ENCODE measurements at regions not wholly inside any gene's neighbourhood (a gene's known extent, or its start where the extent isn't known, plus 50 kb on each side); places are given as distances from the start of the nearest gene placed in this dataset.

DNA sequence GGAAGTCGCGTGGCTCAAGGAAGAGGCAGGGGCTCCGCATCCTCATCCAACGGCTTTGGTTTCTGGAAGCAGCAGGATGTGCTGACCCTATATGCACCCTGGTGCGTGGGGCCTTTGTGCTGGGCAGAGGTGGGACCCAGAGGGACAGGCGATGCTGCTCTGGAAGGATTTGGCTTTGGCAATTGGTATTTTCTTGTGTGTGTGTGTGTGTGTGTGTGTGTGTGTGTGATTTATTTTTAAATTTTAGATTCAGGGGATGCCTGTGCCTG lies 321.9 kb upstream of the ZNF507 start:
- TF ChIP-seq, protein P1, sequence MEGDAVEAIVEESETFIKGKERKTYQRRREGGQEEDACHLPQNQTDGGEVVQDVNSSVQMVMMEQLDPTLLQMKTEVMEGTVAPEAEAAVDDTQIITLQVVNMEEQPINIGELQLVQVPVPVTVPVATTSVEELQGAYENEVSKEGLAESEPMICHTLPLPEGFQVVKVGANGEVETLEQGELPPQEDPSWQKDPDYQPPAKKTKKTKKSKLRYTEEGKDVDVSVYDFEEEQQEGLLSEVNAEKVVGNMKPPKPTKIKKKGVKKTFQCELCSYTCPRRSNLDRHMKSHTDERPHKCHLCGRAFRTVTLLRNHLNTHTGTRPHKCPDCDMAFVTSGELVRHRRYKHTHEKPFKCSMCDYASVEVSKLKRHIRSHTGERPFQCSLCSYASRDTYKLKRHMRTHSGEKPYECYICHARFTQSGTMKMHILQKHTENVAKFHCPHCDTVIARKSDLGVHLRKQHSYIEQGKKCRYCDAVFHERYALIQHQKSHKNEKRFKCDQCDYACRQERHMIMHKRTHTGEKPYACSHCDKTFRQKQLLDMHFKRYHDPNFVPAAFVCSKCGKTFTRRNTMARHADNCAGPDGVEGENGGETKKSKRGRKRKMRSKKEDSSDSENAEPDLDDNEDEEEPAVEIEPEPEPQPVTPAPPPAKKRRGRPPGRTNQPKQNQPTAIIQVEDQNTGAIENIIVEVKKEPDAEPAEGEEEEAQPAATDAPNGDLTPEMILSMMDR (IDR thresholded peaks at IDR 0.05) = no peak
- no peak for TF ChIP-seq POLR2A (IDR thresholded peaks at IDR 0.05)

All from transverse colon (tissue), 3 donors.